RWPE1 (cell line): ENCODE measurements at regions not wholly inside any gene's neighbourhood (a gene's known extent, or its start where the extent isn't known, plus 50 kb on each side); places are given as distances from the start of the nearest gene placed in this dataset.

ENCODE experiments used
- CTCF ChIA-PET: fragments of 350-600 bp; sonication (Branson Sonifier 250); formaldehyde crosslinking; extraction: SDS; loops from one replicate; lab custom pipeline; 2021; lab: Yijun Ruan, JAX
- POLR2A ChIA-PET: fragments of 400-600 bp; formaldehyde crosslinking; extraction: SDS; loops from one replicate; lab custom pipeline; 2020; ENCODE audit warnings: antibody characterized with exemption; ENCODE audit not compliant: low non-redundant PET; lab: Yijun Ruan, JAX
- DNase-seq: peaks from one replicate; pipeline ENCODE4 v3.0.0; 2012; ENCODE audit warnings: low spot score
- H3K27ac ChIP-seq: fragments of 450-650 bp; 2 replicates; pipeline ENCODE4 v1.5.1; 2017
- TF ChIP-seq, protein P1 (sequence below): fragments of 450-650 bp; conservative IDR thresholded peaks from 2 replicates; pipeline ENCODE4 v1.5.1; 2017; ENCODE audit warnings: low read depth, mild to moderate bottlenecking

DNA sequence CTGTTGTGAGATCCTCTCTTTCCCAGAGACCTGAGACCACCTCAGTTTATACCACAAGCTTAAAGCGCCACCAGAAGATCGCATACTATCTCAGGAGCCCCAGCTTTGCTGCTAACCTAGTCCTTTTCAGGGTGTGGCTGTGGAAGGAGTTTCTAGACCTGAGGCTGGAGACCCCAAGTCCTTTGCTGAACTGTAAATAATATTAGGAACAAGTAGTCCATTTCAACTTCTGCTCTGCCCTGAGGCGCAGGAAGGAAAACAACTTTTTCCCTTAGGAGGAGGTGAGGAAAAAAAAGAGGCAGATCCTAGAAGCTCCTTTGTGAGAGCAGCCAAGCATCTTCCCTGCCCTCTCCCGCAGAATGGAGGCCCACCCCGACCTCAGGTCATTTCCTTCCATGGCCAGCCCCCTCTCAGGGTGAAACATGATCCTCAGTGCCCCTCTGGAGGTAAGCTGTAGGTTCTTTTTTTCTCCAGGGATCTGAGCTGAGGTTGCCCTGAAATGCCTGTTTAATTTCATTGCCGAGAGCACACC, 122.8 kb upstream of the LGALSL start:
- TF ChIP-seq, protein P1, sequence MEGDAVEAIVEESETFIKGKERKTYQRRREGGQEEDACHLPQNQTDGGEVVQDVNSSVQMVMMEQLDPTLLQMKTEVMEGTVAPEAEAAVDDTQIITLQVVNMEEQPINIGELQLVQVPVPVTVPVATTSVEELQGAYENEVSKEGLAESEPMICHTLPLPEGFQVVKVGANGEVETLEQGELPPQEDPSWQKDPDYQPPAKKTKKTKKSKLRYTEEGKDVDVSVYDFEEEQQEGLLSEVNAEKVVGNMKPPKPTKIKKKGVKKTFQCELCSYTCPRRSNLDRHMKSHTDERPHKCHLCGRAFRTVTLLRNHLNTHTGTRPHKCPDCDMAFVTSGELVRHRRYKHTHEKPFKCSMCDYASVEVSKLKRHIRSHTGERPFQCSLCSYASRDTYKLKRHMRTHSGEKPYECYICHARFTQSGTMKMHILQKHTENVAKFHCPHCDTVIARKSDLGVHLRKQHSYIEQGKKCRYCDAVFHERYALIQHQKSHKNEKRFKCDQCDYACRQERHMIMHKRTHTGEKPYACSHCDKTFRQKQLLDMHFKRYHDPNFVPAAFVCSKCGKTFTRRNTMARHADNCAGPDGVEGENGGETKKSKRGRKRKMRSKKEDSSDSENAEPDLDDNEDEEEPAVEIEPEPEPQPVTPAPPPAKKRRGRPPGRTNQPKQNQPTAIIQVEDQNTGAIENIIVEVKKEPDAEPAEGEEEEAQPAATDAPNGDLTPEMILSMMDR, result peak; percentile 50; the same call in 1 of the 2 replicates
- no peak for DNase-seq
- ChIA-PET POLR2A (no interaction called here), CTCF (interaction anchor here (0.6 to 5.9 kb wide), 37 partner anchors 9 to 1374 kb away, joined by 3 to 64 read pairs (median 4); partner anchors contain the start of genes AFTPH and LGALSL)
- H3K27ac ChIP-seq, result no peak overlapping the region; the same call in 1 of the 2 replicates

GRCh38 chr2:64331849-64332699, 121.9 kb upstream of the LGALSL start:
- CTCF ChIA-PET, result interaction anchor here (0.6 to 5.9 kb wide), 14 partner anchors 41 to 283 kb away, joined by 3 to 64 read pairs (median 6); partner anchors contain the start of gene AFTPH
- TF ChIP-seq, protein P1, result no peak
- DNase-seq, result no peak
- no peak overlapping the region for H3K27ac ChIP-seq
- POLR2A ChIA-PET, result no interaction called here

- POLR2A ChIA-PET, result no interaction called here
- H3K27ac ChIP-seq, result no peak overlapping the region
- TF ChIP-seq, protein P1, result no peak
- DNase-seq, result no peak
- CTCF ChIA-PET, result interaction anchor here (0.6 kb wide), 1 partner anchor 328 kb away, joined by 3 read pairs; no protein-coding TSS in a partner anchor
Measured at GRCh38 chr2:64336171-64336570, 117.8 kb upstream of the LGALSL start.

DNA sequence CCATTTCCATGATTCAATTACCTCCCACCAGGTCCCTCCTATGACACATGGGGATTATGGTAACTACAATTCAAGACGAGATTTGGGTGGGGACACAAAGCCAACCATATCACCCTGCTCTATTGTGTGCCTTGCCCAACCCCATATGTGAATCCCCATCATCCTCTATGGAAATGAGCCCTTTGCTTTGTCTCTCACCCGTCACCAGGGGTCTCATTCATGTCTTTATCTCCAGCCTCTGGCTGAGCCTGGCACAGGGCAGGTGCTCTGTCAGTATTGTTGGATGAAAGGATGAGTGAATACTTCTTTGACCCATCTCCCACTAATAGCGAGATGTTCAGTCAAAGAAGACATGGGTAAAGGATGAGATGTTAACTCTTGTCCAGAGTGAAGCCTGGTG, 116.6 kb upstream of the LGALSL start:
- no peak overlapping the region for H3K27ac ChIP-seq
- TF ChIP-seq, protein P1, result no peak
- POLR2A ChIA-PET, result no interaction called here
- DNase-seq, result no peak
- CTCF ChIA-PET, result no interaction called here

- CTCF ChIA-PET, result no interaction called here
- DNase-seq, result no peak
Measured at GRCh38 chr2:64338108-64338507, 115.9 kb upstream of the LGALSL start.

GRCh38 chr2:64338910-64339500, 115.0 kb upstream of the LGALSL start:
- H3K27ac ChIP-seq, result no peak overlapping the region
- POLR2A ChIA-PET, result no interaction called here
- no peak for DNase-seq
- TF ChIP-seq, protein P1, result no peak
- CTCF ChIA-PET, result interaction anchor here (0.7 kb wide), 1 partner anchor 180 kb away, joined by 3 read pairs; no protein-coding TSS in a partner anchor

More at GRCh38 chr2:64338108-64338507, 115.9 kb upstream of the LGALSL start:
- no peak overlapping the region for H3K27ac ChIP-seq
- TF ChIP-seq, protein P1, result no peak
- POLR2A ChIA-PET, result no interaction called here
